ENCODE measurements at regions not wholly inside any gene's neighbourhood (a gene's known extent, or its start where the extent isn't known, plus 50 kb on each side); places are given as distances from the start of the nearest gene placed in this dataset.

DNA sequence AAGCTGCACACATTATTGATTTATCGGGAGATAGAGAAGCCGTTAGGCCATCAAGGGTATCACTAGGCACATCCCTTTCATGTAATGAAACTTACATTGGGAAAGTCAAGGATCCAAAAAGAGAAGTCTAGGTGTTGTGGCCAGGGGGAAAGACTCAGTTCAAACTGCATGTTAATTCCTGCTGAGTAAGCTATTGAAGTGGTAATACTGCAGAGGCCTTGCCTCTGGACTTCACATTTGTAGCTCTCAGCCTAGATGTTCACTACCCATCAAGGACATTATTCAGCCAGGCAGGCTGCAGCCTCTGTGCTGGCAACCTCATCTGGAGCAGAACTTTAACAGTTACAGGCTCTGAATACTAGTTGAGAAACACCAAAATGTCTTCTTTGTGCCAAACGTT is 2094.5 kb upstream of the AGA start:
- TF ChIP-seq CTCF (IDR thresholded peaks at IDR 0.05 in 4 of 5, conservative IDR thresholded peaks at IDR 0.05 in 1 of 5) (no peak), POLR2A (IDR thresholded peaks at IDR 0.05) (no peak)

Measured in gastrocnemius medialis (tissue), 4 donors.